ENCODE measurements at regions not wholly inside any gene's neighbourhood (a gene's known extent, or its start where the extent isn't known, plus 50 kb on each side); places are given as distances from the start of the nearest gene placed in this dataset.

GRCh38 chr13:62210951-62211350 is 795.3 kb upstream of the PCDH20 start:
- Histone ChIP-seq H3K36me3 (no peaks in the 10 kb centered on the region), H3K4me1 (no peaks in the 10 kb centered on the region), H3K27ac (no peak overlapping the region), H3K27me3 (no peaks in the 10 kb centered on the region), H3K9me3 (no peaks in the 10 kb centered on the region), H3K4me3 (no peak overlapping the region)
- intact Hi-C loops (cut with DNase I; ENCODE audit: low total_unique reads) (no loop called here), in situ Hi-C loops (cut with MboI; ENCODE audit: low sequenced_read_pairs in 4 of 4) (no loop called here)
- TF ChIP-seq POLR2A (IDR thresholded peaks at IDR 0.05) = no peak
- no peak for TF ChIP-seq CTCF (IDR thresholded peaks at IDR 0.05 in 4 of 5, conservative IDR thresholded peaks at IDR 0.05 in 1 of 5)
- DNase-seq (no peak), ATAC-seq (no peak)

GRCh38 chr13:62209529-62209928 is 793.9 kb upstream of the PCDH20 start:
- Histone ChIP-seq H3K27ac (no peak overlapping the region), H3K9me3 (no peaks in the 10 kb centered on the region), H3K4me3 (no peak overlapping the region), H3K4me1 (no peaks in the 10 kb centered on the region), H3K27me3 (no peaks in the 10 kb centered on the region), H3K36me3 (no peaks in the 10 kb centered on the region)
- no peak for TF ChIP-seq POLR2A (IDR thresholded peaks at IDR 0.05)
- TF ChIP-seq CTCF (IDR thresholded peaks at IDR 0.05 in 4 of 5, conservative IDR thresholded peaks at IDR 0.05 in 1 of 5) = no peak
- DNase-seq = no peak
- no peak for ATAC-seq
- in situ Hi-C loops (cut with MboI; ENCODE audit: low sequenced_read_pairs in 4 of 4) = no loop called here
- intact Hi-C loops (cut with DNase I; ENCODE audit: low total_unique reads) = no loop called here

GRCh38 chr13:62207388-62207787 is 791.7 kb upstream of the PCDH20 start:
- intact Hi-C loops (cut with DNase I; ENCODE audit: low total_unique reads) (no loop called here), in situ Hi-C loops (cut with MboI; ENCODE audit: low sequenced_read_pairs in 4 of 4) (no loop called here)
- DNase-seq (no peak), ATAC-seq (no peak)
- no peaks in the 10 kb centered on the region for H3K9me3 ChIP-seq
- no peaks in the 10 kb centered on the region for H3K27me3 ChIP-seq
- H3K27ac ChIP-seq = no peak overlapping the region
- H3K4me3 ChIP-seq = no peak overlapping the region
- no peaks in the 10 kb centered on the region for H3K36me3 ChIP-seq
- H3K4me1 ChIP-seq = no peaks in the 10 kb centered on the region
- no peak for TF ChIP-seq CTCF (IDR thresholded peaks at IDR 0.05 in 4 of 5, conservative IDR thresholded peaks at IDR 0.05 in 1 of 5)
- no peak for TF ChIP-seq POLR2A (IDR thresholded peaks at IDR 0.05)

- Histone ChIP-seq H3K27me3 (no peaks in the 10 kb centered on the region), H3K27ac (no peak overlapping the region), H3K4me1 (no peaks in the 10 kb centered on the region), H3K9me3 (no peaks in the 10 kb centered on the region), H3K4me3 (no peak overlapping the region), H3K36me3 (no peaks in the 10 kb centered on the region)
- in situ Hi-C loops (cut with MboI; ENCODE audit: low sequenced_read_pairs in 4 of 4) (no loop called here), intact Hi-C loops (cut with DNase I; ENCODE audit: low total_unique reads) (no loop called here)
- TF ChIP-seq CTCF (IDR thresholded peaks at IDR 0.05 in 4 of 5, conservative IDR thresholded peaks at IDR 0.05 in 1 of 5) (no peak), POLR2A (IDR thresholded peaks at IDR 0.05) (no peak)
- DNase-seq (no peak), ATAC-seq (no peak)
These were observed 790.5 kb upstream of the PCDH20 start for GRCh38 chr13:62206165-62206564.

GRCh38 chr13:62205273-62205672 is 789.6 kb upstream of the PCDH20 start:
- intact Hi-C loops (cut with DNase I; ENCODE audit: low total_unique reads) = no loop called here
- DNase-seq (no peak), ATAC-seq (no peak)
- no peak for TF ChIP-seq POLR2A (IDR thresholded peaks at IDR 0.05)
- no peak for TF ChIP-seq CTCF (IDR thresholded peaks at IDR 0.05 in 4 of 5, conservative IDR thresholded peaks at IDR 0.05 in 1 of 5)
- in situ Hi-C loops (cut with MboI; ENCODE audit: low sequenced_read_pairs in 4 of 4) = no loop called here
- Histone ChIP-seq H3K36me3 (no peaks in the 10 kb centered on the region), H3K4me1 (no peaks in the 10 kb centered on the region), H3K4me3 (no peak overlapping the region), H3K27me3 (no peaks in the 10 kb centered on the region), H3K27ac (no peak overlapping the region), H3K9me3 (no peaks in the 10 kb centered on the region)

Data from gastrocnemius medialis (tissue), 4 donors.